HG03135 (cell line): ENCODE measurements at regions not wholly inside any gene's neighbourhood (a gene's known extent, or its start where the extent isn't known, plus 50 kb on each side); places are given as distances from the start of the nearest gene placed in this dataset.

Experiments
- ATAC-seq: cut with Tn5 transposase; IDR thresholded peaks from one replicate; pipeline ENCODE4 v1.9.1; 2021; ENCODE audit warnings: mild to moderate bottlenecking, moderate library complexity; ENCODE audit not compliant: unreplicated experiment

DNA sequence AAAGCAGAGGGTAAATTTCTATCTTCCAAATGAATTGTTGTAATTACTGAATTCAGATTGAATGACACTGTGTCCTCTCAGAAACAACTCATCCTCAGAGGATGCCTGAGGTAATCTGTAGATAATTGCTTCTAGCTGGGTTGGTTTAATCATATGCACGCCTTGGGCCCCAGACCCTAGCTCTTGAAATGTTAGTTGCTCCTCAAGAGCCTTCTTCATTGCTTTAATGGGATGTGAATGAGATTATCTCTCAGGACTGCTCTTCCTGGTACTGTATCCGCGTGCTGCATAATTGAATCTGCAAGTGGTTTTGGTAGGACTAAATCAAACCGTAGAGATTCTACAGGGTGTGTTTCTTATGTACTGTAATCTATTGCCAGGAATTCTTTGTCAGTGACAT, 569.3 kb upstream of the NEGR1 start:
- no peak for ATAC-seq

DNA sequence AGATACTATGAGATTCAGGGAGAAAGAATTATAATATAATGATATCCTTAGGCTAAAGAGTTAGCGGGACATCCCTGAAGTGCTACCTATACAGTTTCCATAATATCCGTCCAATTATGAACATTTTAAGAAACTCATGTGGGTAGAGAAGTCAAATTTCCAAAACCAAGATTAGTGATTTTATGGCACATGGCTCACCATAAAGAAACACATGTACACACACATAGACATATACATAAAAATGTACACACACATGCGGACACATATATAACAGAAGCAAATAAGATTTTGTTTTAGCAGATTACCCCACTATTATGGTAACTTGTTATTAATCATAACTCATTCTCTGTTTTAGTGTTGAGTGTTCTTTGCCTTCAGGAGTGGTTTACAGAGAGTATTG, 566.7 kb upstream of the NEGR1 start:
- no peak for ATAC-seq

DNA sequence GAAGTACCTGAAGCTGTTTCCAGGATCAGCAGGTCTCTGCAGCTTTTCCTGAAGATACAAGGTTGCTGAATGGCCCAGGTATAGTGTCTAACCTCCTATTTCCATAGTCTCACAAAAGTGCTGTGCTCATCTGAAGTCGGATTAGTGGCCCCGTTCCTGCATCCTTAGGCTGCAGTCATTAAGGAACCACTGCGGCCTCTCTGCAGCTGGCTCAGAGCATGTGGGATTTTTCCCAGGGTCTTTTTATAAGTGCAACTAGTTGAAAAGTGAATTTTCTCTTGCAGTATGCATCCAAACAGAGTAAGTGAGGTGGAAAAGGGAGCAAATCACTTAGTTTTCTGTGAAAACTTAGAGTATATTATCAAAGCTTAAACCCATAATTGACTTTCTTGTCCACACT, 565.3 kb upstream of the NEGR1 start:
- ATAC-seq: no peak

DNA sequence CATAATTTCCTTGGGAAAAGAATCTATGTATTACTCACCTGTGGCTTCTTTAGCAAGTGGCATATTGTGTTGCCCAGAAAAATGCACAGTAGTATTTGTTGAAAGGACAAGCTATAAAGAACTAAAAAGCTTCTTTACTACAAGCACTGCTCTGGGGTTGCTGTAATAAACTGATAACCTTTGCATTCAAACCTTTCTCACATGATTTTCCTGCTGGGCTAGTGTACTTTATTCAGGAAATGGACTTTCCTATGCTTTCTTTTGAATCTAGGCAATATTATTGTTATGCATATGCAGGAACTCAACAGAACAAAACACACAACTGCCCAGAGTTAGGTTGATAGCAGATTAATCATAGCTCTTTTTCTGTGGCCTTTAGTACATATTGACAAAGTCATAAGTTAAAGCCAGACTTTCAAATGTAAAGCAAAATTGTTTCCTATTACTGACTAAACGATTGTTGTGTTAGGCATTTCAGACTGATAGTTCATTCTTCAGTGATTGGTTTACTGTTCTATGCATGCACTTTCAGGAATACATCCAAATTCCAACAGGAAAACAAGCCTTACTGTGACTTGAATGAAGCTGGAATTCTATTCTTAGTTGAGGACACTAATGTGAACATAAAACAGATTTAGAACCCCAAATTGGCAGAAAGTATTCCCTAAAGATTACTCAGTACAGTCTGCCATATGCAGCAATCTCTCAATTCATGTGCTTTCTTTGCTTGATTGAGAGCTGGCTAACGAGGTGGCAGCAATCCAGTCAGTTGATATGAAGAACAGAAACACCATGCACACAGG, 564.3 kb upstream of the NEGR1 start:
- ATAC-seq: no peak

DNA sequence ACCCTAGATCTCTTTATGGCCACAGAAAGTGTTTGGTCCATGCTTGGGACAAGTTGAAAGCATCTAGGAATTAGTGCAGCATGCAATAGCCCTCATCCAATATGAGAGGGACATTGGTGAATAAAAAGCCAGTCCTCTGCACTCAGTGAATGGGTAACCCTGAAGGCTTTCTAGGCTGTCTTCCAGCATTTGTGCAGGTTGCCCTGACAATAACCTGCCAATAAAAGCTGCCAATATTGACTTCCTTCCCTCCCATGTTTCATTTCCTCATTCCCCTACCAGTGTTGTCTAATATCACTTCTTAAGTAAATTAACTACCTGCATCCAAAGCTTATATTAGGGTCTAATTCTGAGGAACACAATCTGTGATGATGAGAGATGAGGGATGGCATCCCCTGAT, 563.6 kb upstream of the NEGR1 start:
- no peak for ATAC-seq

DNA sequence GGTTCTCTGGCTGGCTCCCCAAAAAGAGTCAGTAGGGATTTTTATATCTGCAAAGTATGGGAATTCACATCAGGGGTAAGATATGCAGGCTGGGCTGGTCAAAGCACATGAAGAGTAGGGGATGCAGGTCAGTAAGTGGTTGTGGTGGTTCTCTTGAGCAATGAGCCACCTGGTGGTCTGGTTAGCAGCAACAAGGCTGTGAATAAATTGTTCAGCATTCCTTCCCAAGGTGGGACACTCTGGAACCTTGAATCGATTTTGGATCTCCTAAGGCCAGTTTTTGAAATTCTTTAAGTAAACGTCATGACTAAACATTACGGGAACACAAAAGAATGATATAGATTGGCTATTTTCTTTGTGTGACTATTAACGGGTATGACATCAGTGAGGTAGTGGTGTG, 563.0 kb upstream of the NEGR1 start:
- no peak for ATAC-seq

DNA sequence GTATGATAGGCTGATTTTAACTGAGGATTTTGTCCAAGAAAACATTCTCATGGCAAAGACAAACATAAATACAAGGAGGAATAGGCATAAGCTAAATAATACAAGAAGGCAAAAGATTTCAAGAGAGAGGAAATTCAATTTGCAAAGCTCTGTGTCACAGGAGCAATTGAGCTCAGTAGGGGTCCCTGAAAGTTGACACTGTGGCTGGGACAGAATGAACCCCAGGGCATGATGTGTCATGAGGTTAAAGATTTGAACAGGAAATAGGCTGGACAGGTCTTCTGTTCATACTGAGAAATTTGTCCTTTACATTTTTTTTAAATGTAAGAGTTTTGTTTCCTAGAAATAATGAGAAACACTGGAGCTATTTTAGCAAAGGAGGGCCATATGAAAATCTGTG, 555.4 kb upstream of the NEGR1 start:
- no peak for ATAC-seq

DNA sequence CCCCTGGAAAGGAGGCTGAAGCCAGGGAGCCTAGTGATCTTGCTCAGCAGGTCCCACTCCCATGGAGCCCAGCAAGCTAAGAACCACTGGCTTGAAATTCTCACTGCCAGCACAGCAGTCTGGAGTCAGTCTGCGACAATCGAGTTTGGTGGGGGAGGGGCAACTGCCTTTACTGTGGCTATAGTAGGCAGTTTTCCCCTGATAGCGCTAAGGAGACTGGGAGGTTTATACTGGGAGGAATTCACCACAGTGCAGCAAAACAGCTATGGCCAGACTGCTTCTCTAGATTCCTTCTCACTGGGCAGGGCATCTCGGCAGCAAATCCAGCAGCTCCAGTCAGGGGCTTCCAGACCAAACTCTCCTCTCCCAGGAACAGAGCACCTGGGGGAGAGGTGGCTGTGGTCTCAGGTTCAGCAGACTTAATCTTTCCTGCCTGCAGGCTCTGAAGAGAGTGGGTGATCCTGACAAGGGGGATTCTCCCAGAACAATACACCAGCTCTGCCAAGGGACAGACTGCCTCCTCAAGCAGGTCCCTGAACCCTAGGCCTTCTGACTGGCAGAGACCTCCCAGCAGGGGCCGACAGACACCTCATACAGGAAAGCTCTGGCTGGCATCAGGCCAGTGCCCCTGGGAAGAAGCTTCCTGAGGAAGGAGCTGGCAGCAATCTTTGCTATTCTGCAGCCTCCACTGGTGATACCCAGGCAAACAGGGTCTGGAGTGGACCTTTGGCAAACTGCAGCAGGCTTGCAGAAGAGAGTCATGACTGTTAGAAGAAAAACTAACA, 548.5 kb upstream of the NEGR1 start:
- ATAC-seq: no peak

DNA sequence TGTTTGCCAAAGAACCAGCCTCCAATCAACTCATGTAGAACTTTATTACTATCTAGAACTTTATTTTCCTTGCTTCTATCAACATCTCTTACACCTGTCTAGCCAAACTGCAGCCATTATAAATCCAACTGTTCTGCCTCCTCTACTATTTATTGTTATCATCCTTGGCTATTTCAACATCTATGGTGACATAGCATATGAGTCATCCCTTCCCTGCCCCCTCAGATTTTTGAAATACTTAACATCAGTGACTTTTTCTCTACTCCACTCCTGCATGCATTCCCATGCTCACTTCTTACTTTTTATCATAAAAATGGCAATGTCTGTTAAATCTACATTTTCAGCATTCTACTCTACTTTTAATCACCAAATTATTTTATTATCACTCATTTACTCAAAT, 544.9 kb upstream of the NEGR1 start:
- no peak for ATAC-seq

DNA sequence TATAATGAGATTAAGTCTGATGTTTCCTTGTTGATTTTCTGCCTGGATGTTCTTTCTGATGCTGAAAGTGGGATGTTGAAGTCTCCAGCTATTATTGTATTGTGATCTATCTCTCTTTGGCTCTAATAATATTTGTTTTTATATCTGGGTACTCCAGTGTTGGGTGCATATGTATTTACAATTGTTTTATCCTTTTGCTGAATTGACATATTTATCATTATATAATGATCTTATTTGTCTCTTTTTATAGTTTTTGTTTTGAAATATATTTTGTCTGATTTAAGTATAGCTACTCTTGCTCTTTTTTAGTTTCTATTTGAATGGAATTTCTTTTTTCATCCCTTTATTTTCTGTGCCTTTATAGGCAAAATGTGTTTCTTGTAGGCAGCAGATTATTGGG, 522.2 kb upstream of the NEGR1 start:
- no peak for ATAC-seq

DNA sequence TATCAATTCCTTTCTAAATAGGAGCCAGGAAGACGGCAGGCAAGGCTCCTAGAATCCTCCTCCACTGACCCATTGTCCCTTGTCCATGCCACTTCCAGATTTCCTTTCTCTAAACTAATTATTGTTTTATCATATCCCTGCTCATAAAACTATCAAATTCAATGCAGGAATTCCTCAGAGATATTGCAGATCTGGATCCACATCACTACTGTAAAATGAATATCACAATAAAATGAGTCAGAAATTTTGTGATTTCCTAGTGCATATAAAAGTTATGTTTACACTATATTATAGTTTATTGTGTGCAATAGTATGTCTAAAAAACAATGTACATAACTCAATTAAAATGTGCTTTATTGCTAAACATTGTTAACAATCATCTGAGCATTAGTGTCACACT, 498.7 kb upstream of the NEGR1 start:
- ATAC-seq: no peak

DNA sequence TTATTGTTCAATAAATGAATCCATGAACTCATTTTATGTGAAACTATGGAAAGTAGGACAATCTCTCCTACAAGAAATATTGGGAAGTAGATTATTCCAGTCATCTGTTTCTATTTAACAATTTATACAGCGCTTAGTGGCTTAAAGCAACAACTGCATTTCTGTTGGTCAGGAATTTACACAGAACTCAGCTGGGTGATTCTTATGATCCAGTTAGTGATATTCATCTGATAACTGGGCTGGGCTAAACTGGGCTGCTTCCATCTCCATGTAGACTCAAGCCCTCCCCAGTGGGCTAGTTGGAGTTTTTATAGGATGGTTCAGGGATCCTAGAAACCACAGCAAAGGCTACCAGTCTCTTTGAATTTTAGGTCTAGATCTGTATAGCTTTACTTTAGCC, 497.9 kb upstream of the NEGR1 start:
- no peak for ATAC-seq

DNA sequence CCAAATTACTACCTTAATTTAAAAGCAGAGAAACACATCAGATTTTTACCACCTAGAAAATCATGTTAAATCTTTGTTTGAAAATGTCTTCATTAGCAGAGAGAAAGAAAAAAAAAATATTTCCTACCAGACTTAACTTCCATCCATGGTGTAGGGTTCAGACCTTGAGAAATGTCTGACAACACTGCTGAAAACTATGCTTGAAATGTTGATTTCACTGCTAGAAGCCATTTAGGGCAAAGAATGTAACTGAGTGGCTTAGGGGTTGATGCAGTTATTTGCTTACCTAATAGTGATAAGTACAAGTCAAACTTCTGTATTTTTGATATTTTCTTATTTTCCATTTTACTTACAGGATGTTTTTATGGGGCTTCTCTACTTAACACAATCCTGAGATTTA, 495.6 kb upstream of the NEGR1 start:
- no peak for ATAC-seq

DNA sequence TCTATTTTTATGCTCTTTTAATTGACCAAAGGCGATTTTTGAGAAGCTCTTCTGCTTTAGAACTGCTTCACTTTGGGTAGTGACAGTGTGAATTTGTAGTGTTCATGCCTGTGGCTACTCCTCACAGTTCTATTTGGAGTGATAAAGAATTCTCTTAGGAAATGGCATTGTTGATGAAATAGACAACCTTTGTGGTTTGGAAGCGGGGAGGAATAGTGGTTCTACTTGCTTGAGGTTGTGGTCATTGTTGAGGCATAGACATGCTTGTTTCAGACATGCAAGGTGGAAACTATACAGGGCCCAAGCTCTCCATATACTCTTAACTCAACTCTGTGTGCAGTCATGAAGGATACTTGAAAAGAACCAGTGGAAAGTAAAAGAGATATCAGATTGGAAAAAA, 481.1 kb upstream of the NEGR1 start:
- ATAC-seq: no peak

DNA sequence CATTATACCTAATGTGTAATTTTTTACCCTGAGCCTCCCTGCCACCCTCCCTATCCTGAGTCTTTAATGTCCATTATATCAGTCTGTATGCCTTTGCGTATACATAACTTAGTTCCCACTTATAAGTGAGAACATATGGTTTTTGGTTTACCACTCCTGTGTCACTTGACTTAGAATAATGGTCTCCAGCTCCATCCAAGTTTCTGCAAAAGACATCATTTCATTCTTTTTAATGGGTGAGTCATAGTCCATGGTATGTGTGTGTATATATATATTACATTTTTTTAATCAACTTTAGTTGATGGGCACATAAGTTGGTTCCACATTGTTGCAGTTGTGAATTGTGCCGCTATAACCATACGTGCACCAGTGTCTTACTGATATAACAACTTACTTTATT, 477.1 kb upstream of the NEGR1 start:
- ATAC-seq: no peak

DNA sequence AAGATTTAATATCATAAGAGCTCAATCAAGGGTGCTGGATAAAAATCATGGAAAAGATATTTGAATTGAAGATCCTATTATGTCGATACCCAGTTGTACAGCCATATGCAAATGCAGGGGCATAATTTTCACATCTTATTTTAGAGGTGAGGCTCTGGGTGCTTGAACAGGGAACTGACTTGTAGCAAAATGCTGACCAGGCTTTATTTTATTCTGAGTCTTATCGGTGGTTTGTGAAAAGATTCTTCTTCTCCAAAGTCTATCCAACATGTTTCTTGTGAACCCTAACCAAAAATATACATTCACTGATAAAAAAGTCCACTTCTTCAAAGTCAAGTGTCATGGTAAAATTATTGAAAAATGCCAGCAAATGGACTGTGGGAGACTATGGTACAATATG, 475.5 kb upstream of the NEGR1 start:
- no peak for ATAC-seq

DNA sequence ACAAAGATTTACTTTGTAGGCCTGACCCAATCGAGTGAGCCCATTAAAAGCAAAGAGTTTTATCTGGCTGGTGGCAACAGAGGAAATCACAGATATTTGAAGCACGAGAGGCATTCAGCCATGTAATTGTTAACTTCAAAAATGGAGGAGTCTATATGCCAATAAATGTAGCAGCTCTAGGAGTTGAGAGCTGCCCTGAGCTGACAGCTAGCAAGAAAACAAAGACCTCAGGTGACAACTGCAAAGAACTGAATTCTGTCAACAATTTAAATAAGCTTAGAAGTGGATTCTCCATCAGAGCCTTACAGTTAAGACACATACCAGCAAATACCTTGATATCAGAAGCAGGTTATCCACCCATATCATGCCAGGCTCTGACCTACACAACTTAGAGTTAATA, 463.1 kb upstream of the NEGR1 start:
- no peak for ATAC-seq

DNA sequence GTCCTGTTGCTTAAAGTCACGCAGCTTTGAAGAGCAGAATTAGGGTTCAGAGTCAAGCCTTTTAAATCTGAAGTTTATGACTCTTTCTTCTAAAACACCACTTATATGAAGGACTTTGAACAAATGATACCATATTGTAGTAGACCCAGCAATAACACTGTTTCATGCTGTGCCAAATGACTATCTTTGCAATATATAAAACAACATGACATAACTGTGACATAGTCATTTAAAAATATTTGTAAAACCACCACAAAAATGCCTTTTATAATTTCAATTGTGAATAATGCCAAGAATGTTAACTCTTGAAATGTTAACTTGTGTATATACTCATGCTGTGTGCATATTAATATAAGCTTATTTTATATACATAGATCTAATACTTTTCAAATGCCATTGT, 452.1 kb upstream of the NEGR1 start:
- ATAC-seq: no peak

DNA sequence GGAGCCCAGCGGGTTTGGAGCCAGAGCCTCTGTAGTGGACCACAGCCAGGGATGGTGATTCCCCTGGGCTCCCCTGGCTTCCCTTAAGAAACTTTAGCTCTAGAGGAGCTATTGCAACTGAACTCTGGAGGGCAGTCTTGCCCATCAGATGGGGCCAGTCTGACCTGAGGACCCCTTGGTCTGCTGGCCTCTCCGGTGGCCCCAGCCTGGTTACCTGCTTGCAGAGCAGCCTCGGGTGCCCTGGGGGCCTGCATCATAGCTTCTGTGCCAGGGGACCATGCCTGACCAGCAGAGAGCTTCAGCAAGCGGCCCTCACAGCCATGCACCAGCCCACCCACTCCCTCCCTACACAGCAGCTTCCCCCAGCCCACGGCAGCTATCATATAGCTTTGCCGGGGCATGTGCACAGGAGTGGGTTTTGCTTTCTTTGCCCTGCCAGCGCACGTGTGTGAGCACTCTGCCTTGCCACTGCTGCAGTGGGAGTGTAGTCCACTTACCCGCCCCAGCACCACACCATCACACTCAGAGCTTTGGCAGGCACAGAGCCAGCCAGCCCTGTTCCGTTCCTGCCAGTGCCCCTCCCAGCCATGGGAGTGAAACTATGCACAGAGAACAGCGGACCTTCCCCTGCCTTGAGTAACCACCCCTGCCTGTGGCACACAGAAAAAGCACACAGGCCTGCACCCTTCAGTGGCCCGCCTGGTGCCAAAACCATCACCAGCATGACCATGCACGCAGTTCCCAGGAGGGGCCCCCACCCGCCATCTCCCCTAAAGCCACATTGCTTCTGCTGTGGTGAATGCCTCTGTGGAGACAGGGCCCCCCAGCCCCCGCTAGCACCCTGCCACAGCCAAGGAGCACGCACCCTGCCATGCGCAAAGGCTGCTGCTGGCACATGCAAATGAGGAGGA, 442.9 kb upstream of the NEGR1 start:
- ATAC-seq: no peak

DNA sequence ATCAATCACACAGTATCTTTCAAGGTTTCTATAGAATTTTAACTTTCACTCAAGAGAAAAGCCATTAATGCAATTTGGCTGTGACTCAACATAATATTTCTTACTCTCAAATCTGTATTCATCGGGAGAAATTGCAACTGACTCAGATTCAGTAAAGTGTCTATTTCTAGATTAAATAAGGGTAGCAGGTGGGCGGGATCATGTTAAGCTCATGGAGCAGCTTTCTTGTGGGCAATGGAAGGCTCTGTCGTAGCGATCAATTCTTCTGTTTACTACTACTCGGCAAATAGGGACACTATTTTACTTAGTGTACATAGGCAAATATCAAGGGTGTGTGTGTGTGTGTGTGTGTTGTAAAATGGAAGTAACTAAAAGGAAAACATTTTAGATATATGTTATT, 423.6 kb upstream of the NEGR1 start:
- no peak for ATAC-seq

DNA sequence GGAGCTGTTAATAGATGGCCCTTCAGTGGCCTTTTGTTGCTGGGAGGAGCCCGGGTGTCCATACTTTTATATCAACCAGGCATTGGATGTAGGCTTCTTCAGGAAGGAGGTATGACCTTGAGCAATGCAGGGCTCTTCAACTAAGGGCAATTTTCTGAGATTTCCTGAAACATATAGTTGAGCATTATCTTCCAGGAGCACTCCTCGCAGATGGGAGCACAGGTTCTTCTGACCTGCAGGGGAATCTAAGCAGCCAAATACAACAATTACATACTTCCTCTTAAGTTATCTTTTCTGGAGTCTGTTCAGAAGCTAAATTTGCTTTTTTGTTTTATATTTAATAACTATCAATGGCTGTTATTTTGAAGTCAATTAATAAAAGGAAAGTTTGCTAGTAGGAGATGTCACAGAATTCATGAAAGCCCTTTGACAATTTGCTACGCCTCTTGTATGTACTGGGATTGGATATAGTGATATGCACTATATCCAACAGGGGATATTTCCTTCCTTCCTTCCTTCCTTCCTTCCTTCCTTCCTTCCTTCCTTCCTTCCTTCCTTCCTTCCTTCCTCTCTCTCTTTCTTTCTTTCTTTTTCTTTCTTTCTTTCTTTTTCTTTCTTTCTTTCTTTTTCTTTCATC, 422.6 kb upstream of the NEGR1 start:
- ATAC-seq: no peak
